Upper lobe of right lung (tissue), 1 donor: ENCODE measurements at regions not wholly inside any gene's neighbourhood (a gene's known extent, or its start where the extent isn't known, plus 50 kb on each side); places are given as distances from the start of the nearest gene placed in this dataset.

ENCODE experiments used
- ATAC-seq: fragments of 200-7000 bp; cut with Tn5 transposase; one replicate; pipeline ENCODE4 v1.9.1; 2020; ENCODE audit warnings: mild to moderate bottlenecking, moderate library complexity
- DNase-seq: peaks from one replicate; pipeline ENCODE4 v3.0.0-alpha.2; 2020
- H3K27ac ChIP-seq: fragments of 200-600 bp; one replicate; pipeline ENCODE4 v1.8.0; 2022
- H3K27me3 ChIP-seq: fragments of 200-600 bp; one replicate; pipeline ENCODE4 v1.8.0; 2022; ENCODE audit warnings: mild to moderate bottlenecking
- H3K36me3 ChIP-seq: fragments of 200-600 bp; one replicate; pipeline ENCODE4 v1.8.0; 2022
- H3K4me1 ChIP-seq: fragments of 200-600 bp; one replicate; pipeline ENCODE4 v1.8.0; 2022
- H3K4me3 ChIP-seq: fragments of 200-600 bp; one replicate; pipeline ENCODE4 v1.8.0; 2022; ENCODE audit warnings: mild to moderate bottlenecking
- H3K9me3 ChIP-seq: fragments of 200-600 bp; one replicate; pipeline ENCODE4 v1.8.0; 2022
- CTCF ChIP-seq: fragments of 200-600 bp; IDR thresholded peaks from one replicate; pipeline ENCODE4 v1.8.0; 2022; ENCODE audit warnings: antibody characterized with exemption
- intact Hi-C: fragments of 100-400 bp; cut with DNase I; formaldehyde crosslinking; loops from one replicate; pipeline ENCODE4 v1.11.0; 2022
- donor health status: DM: no; HTN: yes; CAD: no; lungs with severe emphysema.

- H3K27me3 ChIP-seq: no peaks in the 10 kb centered on the region
- intact Hi-C loops: no loop called here
- no peak for TF ChIP-seq CTCF
- H3K4me3 ChIP-seq: no peak overlapping the region
- DNase-seq: no peak
- no peaks in the 10 kb centered on the region for H3K36me3 ChIP-seq
- ATAC-seq: no peak
- no peaks in the 10 kb centered on the region for H3K9me3 ChIP-seq
- no peak overlapping the region for H3K27ac ChIP-seq
- no peaks in the 10 kb centered on the region for H3K4me1 ChIP-seq
Measured at GRCh38 chr4:162675661-162676060, 491.0 kb downstream of the NAF1 start.

GRCh38 chr4:162661913-162662312 lies 498.1 kb upstream of the FSTL5 start:
- no peak overlapping the region for H3K27ac ChIP-seq
- DNase-seq (no peak), ATAC-seq (no peak)
- H3K27me3 ChIP-seq: no peaks in the 10 kb centered on the region
- H3K36me3 ChIP-seq: no peaks in the 10 kb centered on the region
- no peaks in the 10 kb centered on the region for H3K9me3 ChIP-seq
- TF ChIP-seq CTCF: no peak
- H3K4me3 ChIP-seq: no peak overlapping the region
- intact Hi-C loops: no loop called here
- H3K4me1 ChIP-seq: no peaks in the 10 kb centered on the region

- Histone ChIP-seq H3K27me3 (no peaks in the 10 kb centered on the region), H3K4me3 (no peak overlapping the region), H3K27ac (no peak overlapping the region), H3K4me1 (no peaks in the 10 kb centered on the region), H3K9me3 (no peaks in the 10 kb centered on the region), H3K36me3 (no peaks in the 10 kb centered on the region)
- no peak for TF ChIP-seq CTCF
- intact Hi-C loops: no loop called here
- ATAC-seq (no peak), DNase-seq (no peak)
Measured at GRCh38 chr4:162659716-162660115, 495.9 kb upstream of the FSTL5 start.

- Histone ChIP-seq H3K36me3 (no peaks in the 10 kb centered on the region), H3K27ac (no peak overlapping the region), H3K27me3 (no peaks in the 10 kb centered on the region), H3K9me3 (no peaks in the 10 kb centered on the region), H3K4me1 (no peaks in the 10 kb centered on the region), H3K4me3 (no peak overlapping the region)
- TF ChIP-seq CTCF: no peak
- ATAC-seq: no peak
- intact Hi-C loops: no loop called here
- DNase-seq: no peak
Measured at GRCh38 chr4:162657966-162658365, 494.2 kb upstream of the FSTL5 start.

- intact Hi-C loops: no loop called here
- DNase-seq (no peak), ATAC-seq (no peak)
- Histone ChIP-seq H3K4me1 (no peaks in the 10 kb centered on the region), H3K9me3 (no peaks in the 10 kb centered on the region), H3K36me3 (no peaks in the 10 kb centered on the region), H3K27me3 (no peaks in the 10 kb centered on the region), H3K4me3 (no peak overlapping the region), H3K27ac (no peak overlapping the region)
- no peak for TF ChIP-seq CTCF
Measured at GRCh38 chr4:162650166-162650565, 486.4 kb upstream of the FSTL5 start.

GRCh38 chr4:162645381-162645780 lies 481.6 kb upstream of the FSTL5 start:
- no peaks in the 10 kb centered on the region for H3K9me3 ChIP-seq
- H3K27ac ChIP-seq: no peak overlapping the region
- H3K27me3 ChIP-seq: no peaks in the 10 kb centered on the region
- intact Hi-C loops: no loop called here
- DNase-seq (no peak), ATAC-seq (no peak)
- no peaks in the 10 kb centered on the region for H3K36me3 ChIP-seq
- H3K4me1 ChIP-seq: no peaks in the 10 kb centered on the region
- no peak overlapping the region for H3K4me3 ChIP-seq
- TF ChIP-seq CTCF: no peak
